B cell (primary cell): ENCODE measurements at regions not wholly inside any gene's neighbourhood (a gene's known extent, or its start where the extent isn't known, plus 50 kb on each side); places are given as distances from the start of the nearest gene placed in this dataset.

Source experiments
- ATAC-seq: fragments of 200-7000 bp; cut with Tn5 transposase; one replicate; pipeline ENCODE4 v1.10.0; 2021; ENCODE audit warnings: low read depth, mild to moderate bottlenecking, moderate number of reproducible peaks, moderate library complexity
- CTCF ChIA-PET: fragments of 350-600 bp; sonication (Branson Sonifier 250); formaldehyde crosslinking; loops from one replicate; lab custom pipeline; 2021; ENCODE audit warnings: antibody characterized with exemption, inconsistent platforms; lab: Charles Lee
- POLR2A ChIA-PET: fragments of 350-600 bp; sonication (Branson Sonifier 250); formaldehyde crosslinking; loops from one replicate; lab custom pipeline; 2021; ENCODE audit warnings: antibody characterized with exemption; lab: Charles Lee
- DNase-seq: peaks from one replicate; pipeline ENCODE4 v3.0.0; 2013
- H2AFZ ChIP-seq: 2 replicates; pipeline ENCODE4 v1.6.1; 2012; ENCODE audit warnings: mild to moderate bottlenecking, low read depth, low read length; ENCODE audit not compliant: insufficient read depth, poor library complexity, severe bottlenecking
- H3K27ac ChIP-seq, 2 donors: 1 replicate in 1 of 2; 2 replicates in 1 of 2; pipeline ENCODE4 v1.5.1; 2012 to 2013; ENCODE audit warnings: low read length in 2 of 2, mild to moderate bottlenecking in 2 of 2, moderate library complexity in 1 of 2
- H3K27me3 ChIP-seq, 4 experiments: fragments of 200-600 bp in 1 of 4; sonication (generic) in 1 of 4; replicated peaks in 1 of 4; 1 replicate in 2 of 4; 2 replicates in 2 of 4; pipeline versions ENCODE4 v1.6.1 to v1.7.0; 2013 to 2016; ENCODE audit warnings: low read length in 3 of 4, mild to moderate bottlenecking in 2 of 4, mixed read lengths in 1 of 4, moderate library complexity in 1 of 4; ENCODE audit not compliant: insufficient read depth in 4 of 4, control insufficient read depth in 3 of 4; ENCODE audit errors: control extremely low read depth in 1 of 4
- H3K36me3 ChIP-seq, 2 experiments: replicated peaks in 1 of 2; 1 replicate in 1 of 2; 2 replicates in 1 of 2; pipeline versions ENCODE4 v1.6.1 to v1.7.1; 2013; ENCODE audit warnings: low read length in 1 of 2; ENCODE audit not compliant: insufficient read depth in 2 of 2, control insufficient read depth in 1 of 2; ENCODE audit errors: control extremely low read depth in 1 of 2, extremely low read depth in 1 of 2
- H3K4me1 ChIP-seq, 2 donors: fragments of 200-600 bp in 1 of 2; sonication (generic) in 1 of 2; 1 replicate in 1 of 2; 2 replicates in 1 of 2; pipeline versions ENCODE4 v1.5.1 to v1.6.1; 2013 to 2017; ENCODE audit warnings: low read length in 2 of 2; ENCODE audit not compliant: control insufficient read depth in 2 of 2, insufficient read depth in 2 of 2
- H3K4me2 ChIP-seq: replicated peaks from 2 replicates; pipeline ENCODE3; 2012; ENCODE audit warnings: mild to moderate bottlenecking, low read depth, low read length; ENCODE audit not compliant: poor library complexity, severe bottlenecking
- H3K4me3 ChIP-seq, 5 experiments: fragments of 200-600 bp in 1 of 5; sonication (generic) in 1 of 5; 1 replicate in 3 of 5; 2 replicates in 2 of 5; pipeline versions ENCODE4 v1.5.1 to v1.7.0; 2011 to 2016; ENCODE audit warnings: low read length in 4 of 5, mild to moderate bottlenecking in 4 of 5, low read depth in 2 of 5, control low read depth in 1 of 5, moderate library complexity in 1 of 5; ENCODE audit not compliant: insufficient read depth in 1 of 5; ENCODE audit errors: control extremely low read depth in 1 of 5, extremely low read depth in 1 of 5
- H3K79me2 ChIP-seq: fragments of 200-600 bp; sonication (generic); one replicate; pipeline ENCODE4 v1.6.0; 2016; ENCODE audit warnings: low read length; ENCODE audit not compliant: control insufficient read depth, insufficient read depth
- H3K9ac ChIP-seq: fragments of 200-600 bp; sonication (generic); 2 replicates; pipeline ENCODE4 v1.6.1; 2017; ENCODE audit warnings: mild to moderate bottlenecking, low read length, moderate library complexity
- H3K9me3 ChIP-seq, 3 donors: one replicate each; pipeline versions ENCODE4 v1.6.1 to v1.7.1; 2013; ENCODE audit warnings: low read length in 2 of 3; ENCODE audit not compliant: control insufficient read depth in 2 of 3, insufficient read depth in 1 of 3; ENCODE audit errors: control extremely low read depth in 1 of 3
- H4K20me1 ChIP-seq: 2 replicates; pipeline ENCODE4 v1.6.0; 2012; ENCODE audit warnings: mild to moderate bottlenecking, low read length; ENCODE audit not compliant: insufficient read depth, control insufficient read depth, poor library complexity, severe bottlenecking
- H3K27ac Mint-ChIP-seq: one replicate; pipeline ENCODE4 v1.8.0; 2021; ENCODE audit warnings: mixed read lengths
- H3K27me3 Mint-ChIP-seq: one replicate; pipeline ENCODE4 v1.8.0; 2021; ENCODE audit warnings: mixed read lengths
- H3K4me1 Mint-ChIP-seq: one replicate; pipeline ENCODE4 v1.8.0; 2021; ENCODE audit warnings: mixed read lengths
- H3K4me3 Mint-ChIP-seq: one replicate; pipeline ENCODE4 v1.8.0; 2021; ENCODE audit warnings: mixed read lengths
- H3K9me3 Mint-ChIP-seq: one replicate; pipeline ENCODE4 v1.8.0; 2022; ENCODE audit warnings: mixed read lengths; ENCODE audit not compliant: insufficient read depth
- CTCF ChIP-seq: fragments of 200-600 bp; IDR thresholded peaks from one replicate; pipeline ENCODE4 v1.8.0; 2022; ENCODE audit warnings: antibody characterized with exemption, mild to moderate bottlenecking
- EZH2 ChIP-seq: IDR thresholded peaks from 2 replicates; pipeline ENCODE4 v1.6.1; 2012; ENCODE audit warnings: borderline replicate concordance, low read depth, mild to moderate bottlenecking, moderate library complexity, low read length; ENCODE audit not compliant: insufficient read depth, poor library complexity, severe bottlenecking
- WGBS: methylation state at CpG from one replicate; pipeline ENCODE4 v1.1.5; 2013; ENCODE audit warnings: missing lambda C conversion rate; ENCODE audit not compliant: insufficient coverage; 5-methylcytosine and 5-hydroxymethylcytosine counted together
- intact Hi-C: fragments of 100-400 bp; cut with micrococcal nuclease; formaldehyde crosslinking; loops from one replicate; pipeline ENCODE4 v1.10.0; 2022

- TF ChIP-seq EZH2 = no peak
- TF ChIP-seq CTCF = no peak
- POLR2A ChIA-PET = no interaction called here
These were observed 103.3 kb upstream of the MAP4K3 start for GRCh38 chr2:39540414-39540813.

GRCh38 chr2:39541011-39541930 lies 104.2 kb upstream of the MAP4K3 start:
- Histone ChIP-seq H3K4me2 (no peak overlapping the region), H4K20me1 (no peaks in the 10 kb centered on the region), H3K27ac (no peak overlapping the region), H3K9ac (no peak overlapping the region), H3K36me3 (no peaks in the 10 kb centered on the region), H2AFZ (no peak overlapping the region), H3K79me2 (no peaks in the 10 kb centered on the region), H3K4me3 (no peak overlapping the region), H3K27me3 (no peaks in the 10 kb centered on the region), H3K9me3 (peaks cover 0 to 3% (median 0%) of the 10 kb centered on the region in 3 donors), H3K4me1 (no peaks in the 10 kb centered on the region)
- ChIA-PET CTCF (no interaction called here), POLR2A (no interaction called here)
- H3K4me3 Mint-ChIP-seq = no peak overlapping the region
- H3K27me3 Mint-ChIP-seq = peaks cover 6% of the 10 kb centered on the region
- WGBS = 97% methylated on average over 5 of the region's 9 CpGs
- H3K9me3 Mint-ChIP-seq = no peaks in the 10 kb centered on the region
- intact Hi-C loops = no loop called here
- ATAC-seq (no peak), DNase-seq (no peak)
- TF ChIP-seq EZH2 (no peak), CTCF (no peak)
- no peaks in the 10 kb centered on the region for H3K4me1 Mint-ChIP-seq
- no peak overlapping the region for H3K27ac Mint-ChIP-seq

More at GRCh38 chr2:39540414-39540813, 103.3 kb upstream of the MAP4K3 start:
- Mint-ChIP-seq H3K27me3 (peaks cover 6% of the 10 kb centered on the region), H3K9me3 (no peaks in the 10 kb centered on the region), H3K4me3 (no peak overlapping the region), H3K27ac (no peak overlapping the region), H3K4me1 (no peaks in the 10 kb centered on the region)
- peaks cover 0 to 3% (median 0%) of the 10 kb centered on the region in 3 donors for H3K9me3 ChIP-seq
- H3K36me3 ChIP-seq = no peaks in the 10 kb centered on the region
- H3K9ac ChIP-seq = no peak overlapping the region
- DNase-seq = no peak
- no peaks in the 10 kb centered on the region for H3K27me3 ChIP-seq
- CTCF ChIA-PET = interaction anchor here (1.4 kb wide), 1 partner anchor 9 kb away, joined by 3 read pairs; no protein-coding TSS in a partner anchor
- no peaks in the 10 kb centered on the region for H4K20me1 ChIP-seq
- H3K79me2 ChIP-seq = no peaks in the 10 kb centered on the region
- no peak overlapping the region for H3K4me3 ChIP-seq
- H2AFZ ChIP-seq = no peak overlapping the region
- H3K4me2 ChIP-seq = no peak overlapping the region
- no peaks in the 10 kb centered on the region for H3K4me1 ChIP-seq
- H3K27ac ChIP-seq = no peak overlapping the region
- no peak for ATAC-seq
- intact Hi-C loops = no loop called here
